ENCODE measurements at regions not wholly inside any gene's neighbourhood (a gene's known extent, or its start where the extent isn't known, plus 50 kb on each side); places are given as distances from the start of the nearest gene placed in this dataset.

DNA sequence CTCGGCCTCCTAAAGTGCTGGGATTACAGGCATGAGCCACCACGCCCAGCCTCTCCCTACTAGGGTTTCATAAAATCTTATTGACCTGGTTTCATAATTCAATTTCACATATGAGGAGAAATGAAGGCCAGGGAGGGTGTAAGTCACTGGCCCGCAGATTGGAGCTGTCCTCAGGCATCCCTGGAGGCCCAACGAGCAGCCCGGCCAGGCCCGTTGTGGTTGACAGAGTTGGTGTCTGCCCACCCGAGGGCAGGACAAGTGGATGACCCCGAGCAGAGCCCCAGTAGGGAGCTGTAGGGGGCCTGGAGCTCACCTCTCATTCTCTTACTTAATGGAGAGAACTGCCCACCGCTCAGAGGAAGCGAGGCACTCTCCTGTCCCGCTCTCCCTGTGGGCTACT lies 78.9 kb downstream of the CPN2 start:
- TF ChIP-seq, protein P1, sequence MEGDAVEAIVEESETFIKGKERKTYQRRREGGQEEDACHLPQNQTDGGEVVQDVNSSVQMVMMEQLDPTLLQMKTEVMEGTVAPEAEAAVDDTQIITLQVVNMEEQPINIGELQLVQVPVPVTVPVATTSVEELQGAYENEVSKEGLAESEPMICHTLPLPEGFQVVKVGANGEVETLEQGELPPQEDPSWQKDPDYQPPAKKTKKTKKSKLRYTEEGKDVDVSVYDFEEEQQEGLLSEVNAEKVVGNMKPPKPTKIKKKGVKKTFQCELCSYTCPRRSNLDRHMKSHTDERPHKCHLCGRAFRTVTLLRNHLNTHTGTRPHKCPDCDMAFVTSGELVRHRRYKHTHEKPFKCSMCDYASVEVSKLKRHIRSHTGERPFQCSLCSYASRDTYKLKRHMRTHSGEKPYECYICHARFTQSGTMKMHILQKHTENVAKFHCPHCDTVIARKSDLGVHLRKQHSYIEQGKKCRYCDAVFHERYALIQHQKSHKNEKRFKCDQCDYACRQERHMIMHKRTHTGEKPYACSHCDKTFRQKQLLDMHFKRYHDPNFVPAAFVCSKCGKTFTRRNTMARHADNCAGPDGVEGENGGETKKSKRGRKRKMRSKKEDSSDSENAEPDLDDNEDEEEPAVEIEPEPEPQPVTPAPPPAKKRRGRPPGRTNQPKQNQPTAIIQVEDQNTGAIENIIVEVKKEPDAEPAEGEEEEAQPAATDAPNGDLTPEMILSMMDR (IDR thresholded peaks at IDR 0.05; ENCODE audit: low read length), result no peak
- no peak for TF ChIP-seq EZH2 (optimal IDR thresholded peaks at IDR 0.05; ENCODE audit: low read depth, low read length)
- no peak for TF ChIP-seq EZH2phosphoT487 (IDR thresholded peaks at IDR 0.05; ENCODE audit: low read length)
